Endodermal cell (in vitro differentiated cells): ENCODE measurements at regions not wholly inside any gene's neighbourhood (a gene's known extent, or its start where the extent isn't known, plus 50 kb on each side); places are given as distances from the start of the nearest gene placed in this dataset.

Experiments
- DNase-seq: peaks from one replicate; pipeline ENCODE4 v3.0.0-alpha.2; 2017
- H3K27ac ChIP-seq: 2 replicates; pipeline ENCODE4 v1.5.1; 2013; ENCODE audit warnings: mild to moderate bottlenecking, low read depth, low read length, moderate library complexity
- H3K27me3 ChIP-seq: 2 replicates; pipeline ENCODE4 v1.6.1; 2013; ENCODE audit warnings: mild to moderate bottlenecking, low read length, moderate library complexity; ENCODE audit not compliant: insufficient read depth, control insufficient read depth, poor library complexity, severe bottlenecking
- H3K36me3 ChIP-seq: 2 replicates; pipeline ENCODE4 v1.7.0; 2013; ENCODE audit warnings: mild to moderate bottlenecking, low read length, moderate library complexity; ENCODE audit not compliant: control insufficient read depth, insufficient read depth
- H3K4me1 ChIP-seq: one replicate; pipeline ENCODE4 v1.7.0; 2013; ENCODE audit warnings: low read length; ENCODE audit not compliant: control insufficient read depth, insufficient read depth
- H3K4me3 ChIP-seq: 2 replicates; pipeline ENCODE4 v1.5.1; 2013; ENCODE audit warnings: mild to moderate bottlenecking, low read length, moderate library complexity
- H3K9ac ChIP-seq: 2 replicates; pipeline ENCODE4 v1.6.1; 2013; ENCODE audit warnings: mild to moderate bottlenecking, low read length, moderate library complexity; ENCODE audit not compliant: poor library complexity, severe bottlenecking; ENCODE audit errors: extremely low read depth
- H3K9me3 ChIP-seq: 2 replicates; pipeline ENCODE4 v1.6.1; 2013; ENCODE audit warnings: mild to moderate bottlenecking, low read length, moderate library complexity; ENCODE audit not compliant: control insufficient read depth
- H3K27ac Mint-ChIP-seq: 2 replicates; pipeline ENCODE4 v1.8.0; 2020; ENCODE audit warnings: mixed read lengths
- H3K27me3 Mint-ChIP-seq: 2 replicates; pipeline ENCODE4 v1.8.0; 2021; ENCODE audit warnings: mild to moderate bottlenecking, mixed read lengths; ENCODE audit not compliant: insufficient read depth
- H3K36me3 Mint-ChIP-seq: 2 replicates; pipeline ENCODE4 v1.8.0; 2020; ENCODE audit warnings: low read depth, mixed read lengths
- H3K4me1 Mint-ChIP-seq: 2 replicates; pipeline ENCODE4 v1.8.0; 2020; ENCODE audit warnings: mixed read lengths
- H3K4me3 Mint-ChIP-seq: 2 replicates; pipeline ENCODE4 v1.8.0; 2020; ENCODE audit warnings: mild to moderate bottlenecking, moderate library complexity, mixed read lengths
- H3K9me3 Mint-ChIP-seq: 2 replicates; pipeline ENCODE4 v1.8.0; 2020; ENCODE audit warnings: mild to moderate bottlenecking, mixed read lengths
- WGBS, 2 experiments: methylation state at CpG; one replicate each; pipeline versions ENCODE4 v1.1.5 to v1.1.7; 2013; ENCODE audit warnings: missing lambda C conversion rate in 2 of 2, mixed read lengths in 1 of 2; ENCODE audit not compliant: insufficient coverage in 1 of 2, insufficient read length in 1 of 2; 5-methylcytosine and 5-hydroxymethylcytosine counted together
- TF ChIP-seq, protein P1 (sequence below): fragments of 200-600 bp; sonication (generic); conservative IDR thresholded peaks from 2 replicates; pipeline ENCODE4 v1.5.0; 2021; ENCODE audit warnings: antibody characterized with exemption, mild to moderate bottlenecking

GRCh38 chr7:46900312-46901263 lies 681.3 kb downstream of the TNS3 start:
- H3K4me1 ChIP-seq: peaks cover 3% of the 10 kb centered on the region
- H3K27me3 Mint-ChIP-seq: no peaks in the 10 kb centered on the region
- H3K27me3 ChIP-seq: no peaks in the 10 kb centered on the region
- H3K36me3 Mint-ChIP-seq: no peaks in the 10 kb centered on the region
- no peaks in the 10 kb centered on the region for H3K36me3 ChIP-seq
- no peak overlapping the region for H3K4me3 ChIP-seq
- H3K9me3 ChIP-seq: peaks cover 10% of the 10 kb centered on the region
- DNase-seq: no peak
- 58 to 73% methylated on average over 4 to 6 of the region's 6 CpGs for WGBS, 2 experiments
- H3K4me1 Mint-ChIP-seq: no peaks in the 10 kb centered on the region
- H3K27ac ChIP-seq: no peak overlapping the region
- H3K9ac ChIP-seq: no peak overlapping the region
- no peak overlapping the region for H3K4me3 Mint-ChIP-seq
- TF ChIP-seq, protein P1, sequence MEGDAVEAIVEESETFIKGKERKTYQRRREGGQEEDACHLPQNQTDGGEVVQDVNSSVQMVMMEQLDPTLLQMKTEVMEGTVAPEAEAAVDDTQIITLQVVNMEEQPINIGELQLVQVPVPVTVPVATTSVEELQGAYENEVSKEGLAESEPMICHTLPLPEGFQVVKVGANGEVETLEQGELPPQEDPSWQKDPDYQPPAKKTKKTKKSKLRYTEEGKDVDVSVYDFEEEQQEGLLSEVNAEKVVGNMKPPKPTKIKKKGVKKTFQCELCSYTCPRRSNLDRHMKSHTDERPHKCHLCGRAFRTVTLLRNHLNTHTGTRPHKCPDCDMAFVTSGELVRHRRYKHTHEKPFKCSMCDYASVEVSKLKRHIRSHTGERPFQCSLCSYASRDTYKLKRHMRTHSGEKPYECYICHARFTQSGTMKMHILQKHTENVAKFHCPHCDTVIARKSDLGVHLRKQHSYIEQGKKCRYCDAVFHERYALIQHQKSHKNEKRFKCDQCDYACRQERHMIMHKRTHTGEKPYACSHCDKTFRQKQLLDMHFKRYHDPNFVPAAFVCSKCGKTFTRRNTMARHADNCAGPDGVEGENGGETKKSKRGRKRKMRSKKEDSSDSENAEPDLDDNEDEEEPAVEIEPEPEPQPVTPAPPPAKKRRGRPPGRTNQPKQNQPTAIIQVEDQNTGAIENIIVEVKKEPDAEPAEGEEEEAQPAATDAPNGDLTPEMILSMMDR: no peak
- no peaks in the 10 kb centered on the region for H3K9me3 Mint-ChIP-seq
- no peak overlapping the region for H3K27ac Mint-ChIP-seq

- TF ChIP-seq, protein P1: no peak
- peaks cover 10% of the 10 kb centered on the region for H3K9me3 ChIP-seq
- no peaks in the 10 kb centered on the region for H3K9me3 Mint-ChIP-seq
- H3K4me1 ChIP-seq: peaks cover 3% of the 10 kb centered on the region
- no peak overlapping the region for H3K27ac Mint-ChIP-seq
- no peaks in the 10 kb centered on the region for H3K4me1 Mint-ChIP-seq
- H3K4me3 ChIP-seq: no peak overlapping the region
- H3K4me3 Mint-ChIP-seq: no peak overlapping the region
- no peak overlapping the region for H3K9ac ChIP-seq
- DNase-seq: no peak
- no peaks in the 10 kb centered on the region for H3K36me3 Mint-ChIP-seq
- H3K36me3 ChIP-seq: no peaks in the 10 kb centered on the region
- no peaks in the 10 kb centered on the region for H3K27me3 ChIP-seq
- H3K27me3 Mint-ChIP-seq: no peaks in the 10 kb centered on the region
- 88 to 90% methylated on average over 2 to 3 of the region's 4 CpGs for WGBS, 2 experiments
- H3K27ac ChIP-seq: no peak overlapping the region
These were observed 684.5 kb downstream of the TNS3 start for GRCh38 chr7:46897381-46897780.

- no peak overlapping the region for H3K27ac ChIP-seq
- no peaks in the 10 kb centered on the region for H3K4me1 ChIP-seq
- no peaks in the 10 kb centered on the region for H3K27me3 ChIP-seq
- Mint-ChIP-seq H3K36me3 (no peaks in the 10 kb centered on the region), H3K4me1 (no peaks in the 10 kb centered on the region), H3K9me3 (peaks cover 13% of the 10 kb centered on the region), H3K27ac (no peak overlapping the region), H3K27me3 (no peaks in the 10 kb centered on the region), H3K4me3 (no peak overlapping the region)
- no peak overlapping the region for H3K4me3 ChIP-seq
- no peak overlapping the region for H3K9ac ChIP-seq
- TF ChIP-seq, protein P1: no peak
- 70 to 100% methylated on average over 1 to 8 of the region's 8 CpGs for WGBS, 2 experiments
- peaks cover 25% of the 10 kb centered on the region for H3K9me3 ChIP-seq
- DNase-seq: no peak
- H3K36me3 ChIP-seq: no peaks in the 10 kb centered on the region
These were observed 695.1 kb downstream of the TNS3 start for GRCh38 chr7:46886669-46887374.
